Posterior cingulate gyrus (tissue), 11 donors: ENCODE measurements at regions not wholly inside any gene's neighbourhood (a gene's known extent, or its start where the extent isn't known, plus 50 kb on each side); places are given as distances from the start of the nearest gene placed in this dataset.
A peak's percentile ranks its signal among the peaks of the same experiment; 100 is the strongest.

Experiments
- DNase-seq, 10 donors: peaks; one replicate each; pipeline versions ENCODE4 v3.0.0 to v3.0.0-alpha.2; 2020 to 2021; ENCODE audit warnings: mixed read lengths in 3 of 10
- intact Hi-C: fragments of 100-400 bp; cut with DNase I; formaldehyde crosslinking; loops from one replicate; pipeline ENCODE4 v1.15.1; 2023

- peak; percentile 78 to 98 (median 90) for DNase-seq
- intact Hi-C loops: no loop called here
Observed at GRCh38 chr11:76721755-76722677, 51.5 kb upstream of the LRRC32 start.

GRCh38 chr11:76723142-76723541, 52.6 kb upstream of the LRRC32 start:
- no peak for DNase-seq
- intact Hi-C loops: no loop called here

- DNase-seq: no peak
- intact Hi-C loops: no loop called here
Observed at GRCh38 chr11:76723548-76723947, 53.0 kb upstream of the LRRC32 start.

GRCh38 chr11:76724171-76724768, 53.7 kb upstream of the LRRC32 start:
- intact Hi-C loops: no loop called here
- no peak for DNase-seq

GRCh38 chr11:76728227-76728626, 54.9 kb upstream of the TSKU start:
- intact Hi-C loops: no loop called here

GRCh38 chr11:76728778-76729177, 54.4 kb upstream of the TSKU start:
- intact Hi-C loops: no loop called here
- DNase-seq: no peak

More at GRCh38 chr11:76728227-76728626, 54.9 kb upstream of the TSKU start:
- no peak for DNase-seq

- intact Hi-C loops: no loop called here
- no peak for DNase-seq
Observed at GRCh38 chr11:76729214-76729613, 53.9 kb upstream of the TSKU start.

- intact Hi-C loops: loop anchor here (5.0 kb wide), 1 partner anchor 186 kb away; no protein-coding TSS in a partner anchor
- DNase-seq: no peak
Observed at GRCh38 chr11:76730887-76731565, 52.1 kb upstream of the TSKU start.

- intact Hi-C loops: loop anchor here (5.0 kb wide), 1 partner anchor 185 kb away; no protein-coding TSS in a partner anchor
- no peak for DNase-seq
Observed at GRCh38 chr11:76732643-76733042, 50.5 kb upstream of the TSKU start.
